ENCODE measurements at regions not wholly inside any gene's neighbourhood (a gene's known extent, or its start where the extent isn't known, plus 50 kb on each side); places are given as distances from the start of the nearest gene placed in this dataset.

- TF ChIP-seq CTCF (IDR thresholded peaks at IDR 0.05) (no peak), POLR2A (IDR thresholded peaks at IDR 0.05) (no peak)
Observed at GRCh38 chr3:83946554-83946953, 1012.2 kb upstream of the CADM2 start.

Data from testis (tissue), 2 donors.